Neural cell (in vitro differentiated cells): ENCODE measurements at regions not wholly inside any gene's neighbourhood (a gene's known extent, or its start where the extent isn't known, plus 50 kb on each side); places are given as distances from the start of the nearest gene placed in this dataset.

Source experiments
- H2AFZ ChIP-seq: fragments of 200-600, 300-800 bp; sonication (generic), shearing (Covaris generic); 2 replicates; pipeline ENCODE4 v1.6.0; 2014; ENCODE audit warnings: low read depth, mild to moderate bottlenecking, antibody characterized with exemption, low read length, moderate library complexity
- H3F3A ChIP-seq: fragments of 200-600 bp; shearing (Covaris generic); 2 replicates; pipeline ENCODE4 v1.6.1; 2016; ENCODE audit warnings: mild to moderate bottlenecking, moderate library complexity, mixed read lengths, antibody characterized with exemption, low read length; ENCODE audit not compliant: insufficient read depth, poor library complexity, severe bottlenecking
- H3K27ac ChIP-seq: fragments of 200-600, 300-800 bp; sonication (generic), shearing (Covaris generic); 2 replicates; pipeline ENCODE4 v1.5.1; 2014; ENCODE audit warnings: mild to moderate bottlenecking, low read length, moderate library complexity
- H3K27me3 ChIP-seq: fragments of 300-800, 200-600 bp; sonication (generic), shearing (Covaris generic); 2 replicates; pipeline ENCODE4 v1.6.0; 2014; ENCODE audit warnings: mild to moderate bottlenecking, low read depth, low read length, moderate library complexity; ENCODE audit not compliant: insufficient read depth
- H3K36me3 ChIP-seq: fragments of 300-800, 200-600 bp; sonication (generic), shearing (Covaris generic); 2 replicates; pipeline ENCODE4 v1.5.1; 2014; ENCODE audit warnings: mild to moderate bottlenecking, antibody characterized with exemption, low read length, moderate library complexity; ENCODE audit not compliant: insufficient read depth
- H3K4me2 ChIP-seq: fragments of 300-800, 200-600 bp; sonication (generic), shearing (Covaris generic); 2 replicates; pipeline ENCODE4 v1.6.0; 2014; ENCODE audit warnings: mild to moderate bottlenecking, low read length
- H3K4me3 ChIP-seq: fragments of 300-800, 200-600 bp; sonication (generic), shearing (Covaris generic); 2 replicates; pipeline ENCODE4 v1.5.1; 2014; ENCODE audit warnings: mild to moderate bottlenecking, low read length, moderate library complexity
- H3K79me2 ChIP-seq: fragments of 200-600 bp; shearing (Covaris generic); replicated peaks from 2 replicates; pipeline ENCODE4 v1.6.0; 2014; ENCODE audit warnings: mild to moderate bottlenecking, low read length, moderate library complexity; ENCODE audit not compliant: insufficient read depth
- H3K9ac ChIP-seq: fragments of 300-800, 200-600 bp; sonication (generic), shearing (Covaris generic); 2 replicates; pipeline ENCODE4 v1.6.1; 2016; ENCODE audit warnings: mild to moderate bottlenecking, low read length, mixed read lengths
- H3K9me2 ChIP-seq: fragments of 200-600 bp; shearing (Covaris generic); 2 replicates; pipeline ENCODE4 v1.6.1; 2016; ENCODE audit warnings: mild to moderate bottlenecking, low read length, mixed read lengths; ENCODE audit not compliant: insufficient read depth
- H3K9me3 ChIP-seq: fragments of 200-600, 300-800 bp; sonication (generic), shearing (Covaris generic); 2 replicates; pipeline ENCODE4 v1.6.1; 2016; ENCODE audit warnings: mild to moderate bottlenecking, mixed run types, low read length, moderate library complexity, mixed read lengths
- H4K20me1 ChIP-seq: fragments of 200-600 bp; shearing (Covaris generic); 2 replicates; pipeline ENCODE4 v1.6.1; 2016; ENCODE audit warnings: mild to moderate bottlenecking, mixed run types; ENCODE audit not compliant: insufficient read depth
- CTCF ChIP-seq: fragments of 450-650 bp; IDR thresholded peaks from 2 replicates; pipeline ENCODE4 v1.5.1; 2014; ENCODE audit warnings: antibody characterized with exemption, mild to moderate bottlenecking, moderate library complexity; ENCODE audit not compliant: poor library complexity, severe bottlenecking
- EP300 ChIP-seq: fragments of 450-650 bp; conservative IDR thresholded peaks from 2 replicates; pipeline ENCODE4 v1.6.1; 2014; ENCODE audit warnings: antibody characterized with exemption, mild to moderate bottlenecking, moderate library complexity; ENCODE audit not compliant: poor library complexity, severe bottlenecking
- EZH2 ChIP-seq: fragments of 200-600, 300-800 bp; shearing (Covaris generic), sonication (generic); IDR thresholded peaks from 2 replicates; pipeline ENCODE4 v1.6.1; 2014; ENCODE audit warnings: antibody characterized with exemption, low read length, borderline replicate concordance, mild to moderate bottlenecking; ENCODE audit not compliant: insufficient read depth, poor library complexity, severe bottlenecking
- MXI1 ChIP-seq: fragments of 450-650 bp; conservative IDR thresholded peaks from 2 replicates; pipeline ENCODE4 v1.6.1; 2014; ENCODE audit warnings: antibody characterized with exemption, mild to moderate bottlenecking; ENCODE audit not compliant: poor library complexity, severe bottlenecking
- POLR2AphosphoS5 ChIP-seq: IDR thresholded peaks from 2 replicates; pipeline ENCODE4 v1.6.1; 2012
- RAD21 ChIP-seq: fragments of 450-650 bp; conservative IDR thresholded peaks from 2 replicates; pipeline ENCODE4 v1.6.1; 2014; ENCODE audit warnings: antibody characterized with exemption, mild to moderate bottlenecking, moderate library complexity
- REST ChIP-seq: IDR thresholded peaks from 2 replicates; pipeline ENCODE4 v1.6.1; 2012; ENCODE audit warnings: borderline replicate concordance
- SMC3 ChIP-seq: fragments of 450-650 bp; conservative IDR thresholded peaks from 2 replicates; pipeline ENCODE4 v1.6.1; 2014; ENCODE audit warnings: antibody characterized with exemption, mild to moderate bottlenecking, moderate library complexity; ENCODE audit not compliant: poor library complexity
- TAF1 ChIP-seq: IDR thresholded peaks from 2 replicates; pipeline ENCODE4 v1.6.1; 2012; ENCODE audit warnings: low read depth

- H3K9me2 ChIP-seq = no peaks in the 10 kb centered on the region
- no peak overlapping the region for H3K9ac ChIP-seq
- no peak overlapping the region for H3K27ac ChIP-seq
- no peaks in the 10 kb centered on the region for H3K9me3 ChIP-seq
- no peak overlapping the region for H3K4me2 ChIP-seq
- H3K4me3 ChIP-seq = no peak overlapping the region
- no peaks in the 10 kb centered on the region for H3K79me2 ChIP-seq
- no peaks in the 10 kb centered on the region for H3F3A ChIP-seq
- H3K36me3 ChIP-seq = no peaks in the 10 kb centered on the region
- H2AFZ ChIP-seq = no peak overlapping the region
- TF ChIP-seq TAF1 (no peak), POLR2AphosphoS5 (peak; percentile 28)
- H4K20me1 ChIP-seq = no peaks in the 10 kb centered on the region
- no peaks in the 10 kb centered on the region for H3K27me3 ChIP-seq
Measured at GRCh38 chr2:146363731-146364130, 1481.1 kb upstream of the ACVR2A start.

GRCh38 chr2:146351689-146352088 lies 1493.1 kb upstream of the ACVR2A start:
- H3K79me2 ChIP-seq = no peaks in the 10 kb centered on the region
- H3K4me2 ChIP-seq = no peak overlapping the region
- no peaks in the 10 kb centered on the region for H4K20me1 ChIP-seq
- H3K9ac ChIP-seq = no peak overlapping the region
- no peaks in the 10 kb centered on the region for H3K9me2 ChIP-seq
- TF ChIP-seq MXI1 = no peak
- TF ChIP-seq RAD21 = no peak
- no peak for TF ChIP-seq CTCF
- TF ChIP-seq TAF1 = no peak
- TF ChIP-seq EP300 = no peak
- no peak for TF ChIP-seq EZH2
- H3K27ac ChIP-seq = no peak overlapping the region
- H3K4me3 ChIP-seq = no peak overlapping the region
- no peaks in the 10 kb centered on the region for H3K27me3 ChIP-seq
- no peaks in the 10 kb centered on the region for H3F3A ChIP-seq
- no peaks in the 10 kb centered on the region for H3K36me3 ChIP-seq
- H2AFZ ChIP-seq = no peak overlapping the region
- H3K9me3 ChIP-seq = no peaks in the 10 kb centered on the region

- no peaks in the 10 kb centered on the region for H3F3A ChIP-seq
- H3K79me2 ChIP-seq = no peaks in the 10 kb centered on the region
- no peaks in the 10 kb centered on the region for H3K36me3 ChIP-seq
- no peaks in the 10 kb centered on the region for H3K27me3 ChIP-seq
- H3K4me2 ChIP-seq = no peak overlapping the region
- H2AFZ ChIP-seq = no peak overlapping the region
- no peaks in the 10 kb centered on the region for H3K9me2 ChIP-seq
- H4K20me1 ChIP-seq = no peaks in the 10 kb centered on the region
- no peaks in the 10 kb centered on the region for H3K9me3 ChIP-seq
- no peak overlapping the region for H3K9ac ChIP-seq
- H3K27ac ChIP-seq = no peak overlapping the region
- no peak for TF ChIP-seq RAD21
- no peak for TF ChIP-seq CTCF
- TF ChIP-seq EP300 = no peak
- no peak for TF ChIP-seq MXI1
- TF ChIP-seq SMC3 = no peak
- no peak for TF ChIP-seq REST
- TF ChIP-seq EZH2 = no peak
- no peak for TF ChIP-seq TAF1
- TF ChIP-seq POLR2AphosphoS5 = no peak
- no peak overlapping the region for H3K4me3 ChIP-seq
Measured at GRCh38 chr2:146349334-146349733, 1495.5 kb upstream of the ACVR2A start.
